CD4-positive, alpha-beta T cell treated with Interleukin-15 for 1 hour (primary cell): ENCODE measurements at regions not wholly inside any gene's neighbourhood (a gene's known extent, or its start where the extent isn't known, plus 50 kb on each side); places are given as distances from the start of the nearest gene placed in this dataset.

Experiments
- DNase-seq: peaks from one replicate; pipeline ENCODE4 v3.0.0-alpha.2; 2020

GRCh38 chr10:131760416-131761166 is 140.2 kb upstream of the PPP2R2D start:
- no peak for DNase-seq

GRCh38 chr10:131762789-131763696 is 137.8 kb upstream of the PPP2R2D start:
- no peak for DNase-seq

GRCh38 chr10:131764929-131765328 is 135.9 kb upstream of the PPP2R2D start:
- no peak for DNase-seq

GRCh38 chr10:131766096-131766495 is 134.7 kb upstream of the PPP2R2D start:
- DNase-seq = no peak

GRCh38 chr10:131767716-131768115 is 133.1 kb upstream of the PPP2R2D start:
- no peak for DNase-seq

- no peak for DNase-seq
Observed at GRCh38 chr10:131769571-131770410, 131.0 kb upstream of the PPP2R2D start.

GRCh38 chr10:131770946-131771633 is 129.7 kb upstream of the PPP2R2D start:
- no peak for DNase-seq

- no peak for DNase-seq
Observed at GRCh38 chr10:131771634-131772358, 129.0 kb upstream of the PPP2R2D start.

- DNase-seq = no peak
Observed at GRCh38 chr10:131772441-131772840, 128.4 kb upstream of the PPP2R2D start.

GRCh38 chr10:131773370-131774343 is 127.2 kb upstream of the PPP2R2D start:
- DNase-seq = no peak

- DNase-seq = no peak
Observed at GRCh38 chr10:131774681-131775085, 126.1 kb upstream of the PPP2R2D start.

GRCh38 chr10:131775433-131775832 is 125.4 kb upstream of the PPP2R2D start:
- DNase-seq = no peak

GRCh38 chr10:131775833-131776232 is 125.0 kb upstream of the PPP2R2D start:
- DNase-seq = no peak

- no peak for DNase-seq
Observed at GRCh38 chr10:131776496-131776895, 124.3 kb upstream of the PPP2R2D start.

GRCh38 chr10:131777162-131777561 is 123.6 kb upstream of the PPP2R2D start:
- no peak for DNase-seq

GRCh38 chr10:131777921-131778320 is 122.9 kb upstream of the PPP2R2D start:
- DNase-seq = no peak

GRCh38 chr10:131778385-131778784 is 122.4 kb upstream of the PPP2R2D start:
- no peak for DNase-seq

- DNase-seq = no peak
Observed at GRCh38 chr10:131778842-131779241, 122.0 kb upstream of the PPP2R2D start.

GRCh38 chr10:131779661-131780394 is 121.0 kb upstream of the PPP2R2D start:
- no peak for DNase-seq

- DNase-seq = no peak
Observed at GRCh38 chr10:131781076-131781475, 119.7 kb upstream of the PPP2R2D start.
